GM04504 (cell line): ENCODE measurements at regions not wholly inside any gene's neighbourhood (a gene's known extent, or its start where the extent isn't known, plus 50 kb on each side); places are given as distances from the start of the nearest gene placed in this dataset.
"Not testable (repeated sequence)": the region's sequence is repeated elsewhere in the genome, so short reads cannot be mapped to it uniquely, and the experiment has no call there.

Experiments
- DNase-seq: peaks from one replicate; pipeline ENCODE4 v3.0.0-alpha.2; 2012; ENCODE audit warnings: low read depth

GRCh38 chr15:34651997-34652725, 68.7 kb upstream of the GOLGA8B start:
- DNase-seq = no peak

- DNase-seq = peak; percentile 33
Measured at GRCh38 chr15:34650177-34650576, 66.7 kb upstream of the GOLGA8B start.

GRCh38 chr15:34648294-34648631, 64.8 kb upstream of the GOLGA8B start:
- no peak for DNase-seq

- DNase-seq = no peak
Measured at GRCh38 chr15:34647569-34648293, 64.3 kb upstream of the GOLGA8B start.

GRCh38 chr15:34646918-34647317, 63.5 kb upstream of the GOLGA8B start:
- no peak for DNase-seq

- no peak for DNase-seq
Measured at GRCh38 chr15:34644851-34645250, 61.4 kb upstream of the GOLGA8B start.

GRCh38 chr15:34644061-34644460, 60.6 kb upstream of the GOLGA8B start:
- peak; percentile 49 for DNase-seq

GRCh38 chr15:34642247-34642646, 58.8 kb upstream of the GOLGA8B start:
- DNase-seq = no peak

- DNase-seq = no peak
Measured at GRCh38 chr15:34640661-34641060, 57.2 kb upstream of the GOLGA8B start.

- no peak for DNase-seq
Measured at GRCh38 chr15:34637305-34637704, 53.9 kb upstream of the GOLGA8B start.

GRCh38 chr15:34633602-34634001, 50.2 kb upstream of the GOLGA8B start:
- DNase-seq = not testable (repeated sequence)
